GM23248 (cell line): ENCODE measurements at regions not wholly inside any gene's neighbourhood (a gene's known extent, or its start where the extent isn't known, plus 50 kb on each side); places are given as distances from the start of the nearest gene placed in this dataset.

Experiments
- DNase-seq: peaks from one replicate; pipeline ENCODE4 v3.0.0-alpha.2; 2015
- H2AFZ ChIP-seq: fragments of 200-600 bp; sonication (generic); 2 replicates; pipeline ENCODE4 v1.6.1; 2016; ENCODE audit warnings: antibody characterized with exemption
- H3F3A ChIP-seq: fragments of 200-600 bp; sonication (generic); 2 replicates; pipeline ENCODE4 v1.6.1; 2016; ENCODE audit warnings: mild to moderate bottlenecking, antibody characterized with exemption, mixed run types; ENCODE audit not compliant: insufficient read depth
- H3K27ac ChIP-seq: fragments of 200-600 bp; sonication (generic); 2 replicates; pipeline ENCODE4 v1.5.1; 2016; ENCODE audit warnings: mild to moderate bottlenecking
- H3K27me3 ChIP-seq: fragments of 200-600 bp; sonication (generic); replicated peaks from 2 replicates; pipeline ENCODE4 v1.6.1; 2016; ENCODE audit warnings: mild to moderate bottlenecking; ENCODE audit not compliant: insufficient read depth
- H3K36me3 ChIP-seq: fragments of 200-600 bp; sonication (generic); 2 replicates; pipeline ENCODE4 v1.6.1; 2016; ENCODE audit warnings: low read depth, mild to moderate bottlenecking
- H3K4me1 ChIP-seq: fragments of 200-600 bp; sonication (generic); 2 replicates; pipeline ENCODE4 v1.6.1; 2016; ENCODE audit warnings: mild to moderate bottlenecking; ENCODE audit not compliant: insufficient read depth
- H3K4me2 ChIP-seq: fragments of 200-600 bp; sonication (generic); one replicate; pipeline ENCODE4 v1.6.1; 2016; ENCODE audit warnings: mild to moderate bottlenecking; ENCODE audit not compliant: unreplicated experiment
- H3K4me3 ChIP-seq: fragments of 200-600 bp; sonication (generic); 2 replicates; pipeline ENCODE4 v1.5.1; 2016; ENCODE audit warnings: mild to moderate bottlenecking
- H3K79me2 ChIP-seq: fragments of 200-600 bp; sonication (generic); 2 replicates; pipeline ENCODE4 v1.6.1; 2016; ENCODE audit warnings: mild to moderate bottlenecking; ENCODE audit not compliant: insufficient read depth
- H3K9ac ChIP-seq: fragments of 200-600 bp; sonication (generic); 2 replicates; pipeline ENCODE4 v1.6.1; 2016; ENCODE audit warnings: mild to moderate bottlenecking
- H3K9me2 ChIP-seq: fragments of 200-600 bp; sonication (generic); 2 replicates; pipeline ENCODE4 v1.6.1; 2016; ENCODE audit warnings: mixed run types, mild to moderate bottlenecking, moderate library complexity; ENCODE audit not compliant: insufficient read depth
- H3K9me3 ChIP-seq: fragments of 200-600 bp; sonication (generic); one replicate; pipeline ENCODE4 v1.6.1; 2017; ENCODE audit warnings: low read depth
- H4K20me1 ChIP-seq: fragments of 200-600 bp; sonication (generic); 2 replicates; pipeline ENCODE4 v1.6.0; 2016; ENCODE audit not compliant: insufficient read depth
- EZH2 ChIP-seq: fragments of 200-600 bp; sonication (generic); IDR thresholded peaks from 2 replicates; pipeline ENCODE4 v1.6.1; 2018; ENCODE audit warnings: antibody characterized with exemption, mild to moderate bottlenecking; ENCODE audit not compliant: insufficient read depth, poor library complexity, severe bottlenecking
- EZH2phosphoT487 ChIP-seq: fragments of 200-600 bp; sonication (generic); IDR thresholded peaks from 2 replicates; pipeline ENCODE4 v1.6.1; 2018; ENCODE audit warnings: antibody characterized with exemption, moderate library complexity, mild to moderate bottlenecking, low read depth; ENCODE audit not compliant: insufficient read depth
- WGBS, 2 experiments: methylation state at CpG; one replicate each; pipeline ENCODE4 v1.1.6; 2015 to 2017; ENCODE audit warnings: low lambda C conversion rate in 2 of 2, low coverage in 1 of 2; ENCODE audit errors: missing lambda C conversion rate in 2 of 2; 5-methylcytosine and 5-hydroxymethylcytosine counted together
- in situ Hi-C: fragments of 300-500 bp; cut with MboI; formaldehyde crosslinking; loops from 2 replicates; pipeline ENCODE4 v1.15.0; 2020

DNA sequence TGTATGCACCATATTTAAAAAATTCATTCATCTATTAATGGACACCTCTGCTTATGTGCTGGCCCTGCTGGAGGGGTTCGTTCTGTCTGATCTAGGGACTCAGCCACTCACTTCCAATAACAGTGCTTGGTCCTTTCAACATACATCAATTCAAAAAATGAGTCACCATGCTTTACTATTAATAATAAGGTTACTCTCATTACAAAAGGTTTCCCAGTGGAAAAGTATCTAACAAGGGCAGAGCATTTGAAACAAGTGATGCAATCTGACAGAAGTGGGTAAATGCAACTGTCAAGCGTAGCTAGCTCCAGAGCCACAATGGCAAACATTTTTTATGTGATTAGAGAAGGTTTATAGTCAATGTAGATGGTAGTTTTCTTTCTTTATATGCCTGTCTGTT is 67.9 kb upstream of the TNIK start:
- peaks cover 33% of the 10 kb centered on the region for H3K4me1 ChIP-seq
- no peak overlapping the region for H3K4me3 ChIP-seq
- no peaks in the 10 kb centered on the region for H3K9me3 ChIP-seq
- TF ChIP-seq EZH2phosphoT487: no peak
- no peak for TF ChIP-seq EZH2
- no peak overlapping the region for H3K9ac ChIP-seq
- H3K9me2 ChIP-seq: no peaks in the 10 kb centered on the region
- in situ Hi-C loops: no loop called here
- no peak overlapping the region for H2AFZ ChIP-seq
- no peak overlapping the region for H3K4me2 ChIP-seq
- no peaks in the 10 kb centered on the region for H3K27me3 ChIP-seq
- WGBS, 2 experiments: 95 to 100% methylated on average over 2 of the region's 2 CpGs
- peak; percentile 14 for DNase-seq
- H3K27ac ChIP-seq: no peak overlapping the region
- peaks cover 27% of the 10 kb centered on the region; the same call in 1 of the 2 replicates for H3F3A ChIP-seq
- H4K20me1 ChIP-seq: no peaks in the 10 kb centered on the region
- H3K36me3 ChIP-seq: no peaks in the 10 kb centered on the region
- no peaks in the 10 kb centered on the region for H3K79me2 ChIP-seq

DNA sequence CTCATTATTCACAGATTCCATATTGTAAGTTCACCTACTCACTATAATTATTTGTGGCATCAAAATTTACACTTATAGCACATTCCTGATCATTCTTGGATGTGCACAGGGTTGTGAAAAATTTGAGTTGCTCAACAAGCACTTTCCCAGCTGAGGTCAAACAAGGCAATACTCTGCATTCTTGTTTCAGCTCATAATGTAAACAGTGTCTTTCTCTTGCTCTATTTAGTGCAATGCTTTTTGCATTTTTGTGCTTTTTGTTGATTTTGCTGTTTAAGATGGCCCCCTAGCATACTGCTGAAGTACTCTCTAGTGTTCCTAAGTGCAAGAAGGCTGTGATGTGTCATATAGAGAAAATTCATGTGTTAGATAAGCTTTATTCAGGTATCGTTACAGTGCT is 66.7 kb upstream of the TNIK start:
- TF ChIP-seq EZH2 (no peak), EZH2phosphoT487 (no peak)
- DNase-seq: peak; percentile 49
- Histone ChIP-seq H3K9ac (no peak overlapping the region), H2AFZ (no peak overlapping the region), H4K20me1 (no peaks in the 10 kb centered on the region), H3K4me3 (no peak overlapping the region), H3K9me3 (no peaks in the 10 kb centered on the region), H3K4me1 (peaks cover 33% of the 10 kb centered on the region), H3F3A (peaks cover 29% of the 10 kb centered on the region; the same call in 1 of the 2 replicates), H3K79me2 (no peaks in the 10 kb centered on the region), H3K27ac (peak overlapping the region; percentile 44; the same call in 1 of the 2 replicates), H3K4me2 (peak overlapping the region; percentile 1), H3K9me2 (no peaks in the 10 kb centered on the region), H3K27me3 (no peaks in the 10 kb centered on the region), H3K36me3 (no peaks in the 10 kb centered on the region)
- in situ Hi-C loops: no loop called here
- 61 to 81% methylated on average over 1 of the region's 1 CpG for WGBS, 2 experiments

DNA sequence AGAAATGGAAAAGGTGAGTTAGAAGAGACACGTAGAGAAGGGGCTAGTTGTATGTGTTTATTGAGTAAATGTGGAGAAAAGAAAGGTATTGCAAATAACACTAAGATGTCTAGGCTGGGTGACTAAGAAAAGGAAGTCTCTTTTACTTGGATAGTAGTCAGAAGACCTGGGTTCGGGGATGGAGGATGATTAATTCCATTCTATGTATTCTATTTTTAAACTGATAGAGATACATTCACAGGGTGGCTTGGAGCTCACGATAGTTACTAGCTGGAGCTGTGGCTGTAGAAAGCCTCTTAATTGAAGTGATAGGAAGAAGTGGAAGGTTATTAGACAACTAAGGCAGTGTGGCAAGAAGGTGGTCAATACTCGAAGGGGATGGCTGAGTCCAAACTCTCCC is 65.9 kb upstream of the TNIK start:
- TF ChIP-seq EZH2: no peak
- TF ChIP-seq EZH2phosphoT487: no peak

DNA sequence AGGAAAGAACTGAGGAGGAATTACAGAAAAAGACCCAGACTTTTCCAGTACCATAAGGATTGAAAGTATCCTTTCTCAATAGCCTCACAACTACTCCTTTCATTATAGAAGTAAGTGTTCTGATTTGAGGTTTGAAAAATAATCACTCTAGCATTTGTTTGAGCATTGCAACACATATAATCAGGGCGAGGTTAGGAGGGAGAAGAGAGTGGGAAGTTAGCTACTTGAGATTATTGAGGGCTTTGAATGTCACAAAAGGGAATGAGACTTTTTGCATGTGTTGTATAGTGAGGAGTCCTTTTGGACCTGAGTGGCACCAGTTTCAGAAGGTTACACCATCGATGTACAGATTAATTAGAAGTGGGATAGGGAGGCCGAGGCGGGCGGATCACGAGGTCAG is 65.2 kb upstream of the TNIK start:
- Histone ChIP-seq H3K9ac (no peak overlapping the region), H3K4me3 (no peak overlapping the region), H2AFZ (no peak overlapping the region), H3K27me3 (no peaks in the 10 kb centered on the region), H3K4me1 (peaks cover 33% of the 10 kb centered on the region), H3K27ac (no peak overlapping the region), H3K36me3 (no peaks in the 10 kb centered on the region), H3K4me2 (no peak overlapping the region), H3K9me3 (no peaks in the 10 kb centered on the region), H3F3A (peaks cover 29% of the 10 kb centered on the region; the same call in 1 of the 2 replicates), H3K9me2 (no peaks in the 10 kb centered on the region), H4K20me1 (no peaks in the 10 kb centered on the region), H3K79me2 (no peaks in the 10 kb centered on the region)
- in situ Hi-C loops: no loop called here
- 94 to 98% methylated on average over 6 of the region's 6 CpGs for WGBS, 2 experiments
- no peak for TF ChIP-seq EZH2
- TF ChIP-seq EZH2phosphoT487: no peak
- DNase-seq: peak; percentile 5

More for the DNA sequence above, 65.9 kb upstream of the TNIK start:
- no peak overlapping the region for H3K9ac ChIP-seq
- H3K4me2 ChIP-seq: peak overlapping the region; percentile 15
- H3K9me2 ChIP-seq: no peaks in the 10 kb centered on the region
- H3K36me3 ChIP-seq: no peaks in the 10 kb centered on the region
- no peaks in the 10 kb centered on the region for H3K79me2 ChIP-seq
- WGBS, 2 experiments: 49 to 54% methylated on average over 4 of the region's 4 CpGs
- no peaks in the 10 kb centered on the region for H4K20me1 ChIP-seq
- in situ Hi-C loops: no loop called here
- H2AFZ ChIP-seq: peak overlapping the region; percentile 1; the same call in 1 of the 2 replicates
- peak; percentile 69 for DNase-seq
- no peaks in the 10 kb centered on the region for H3K27me3 ChIP-seq
- peak overlapping the region; percentile 44 for H3K27ac ChIP-seq
- no peak overlapping the region for H3K4me3 ChIP-seq
- peaks cover 33% of the 10 kb centered on the region for H3K4me1 ChIP-seq
- peaks cover 29% of the 10 kb centered on the region; the same call in 1 of the 2 replicates for H3F3A ChIP-seq
- H3K9me3 ChIP-seq: no peaks in the 10 kb centered on the region

DNA sequence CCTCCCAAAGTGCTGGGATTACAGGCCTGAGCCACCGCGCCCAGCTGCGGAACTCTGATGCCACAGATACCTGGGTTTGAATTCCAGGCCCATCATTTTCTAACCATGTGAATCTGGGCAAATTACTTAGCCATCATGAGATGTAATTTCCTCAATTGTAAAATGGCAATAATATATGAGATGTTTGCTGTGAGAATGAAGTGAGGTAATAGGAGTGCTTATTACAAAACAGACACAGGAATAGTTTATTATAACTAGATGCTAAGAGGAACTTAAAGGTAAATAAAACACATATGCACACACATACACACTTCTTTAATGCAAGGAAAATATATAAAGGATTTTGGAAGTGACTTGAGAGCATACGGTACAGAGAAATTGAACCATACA is 64.7 kb upstream of the TNIK start:
- H3K9me3 ChIP-seq: no peaks in the 10 kb centered on the region
- H3K36me3 ChIP-seq: no peaks in the 10 kb centered on the region
- H3F3A ChIP-seq: peaks cover 29% of the 10 kb centered on the region; the same call in 1 of the 2 replicates
- in situ Hi-C loops: no loop called here
- no peak for DNase-seq
- H3K4me2 ChIP-seq: no peak overlapping the region
- H4K20me1 ChIP-seq: no peaks in the 10 kb centered on the region
- H3K27ac ChIP-seq: no peak overlapping the region
- H3K4me1 ChIP-seq: peaks cover 33% of the 10 kb centered on the region
- H3K9me2 ChIP-seq: no peaks in the 10 kb centered on the region
- WGBS, 2 experiments: 98 to 99% methylated on average over 4 of the region's 4 CpGs
- H3K4me3 ChIP-seq: no peak overlapping the region
- H2AFZ ChIP-seq: no peak overlapping the region
- H3K79me2 ChIP-seq: no peaks in the 10 kb centered on the region
- H3K9ac ChIP-seq: no peak overlapping the region
- no peaks in the 10 kb centered on the region for H3K27me3 ChIP-seq
- TF ChIP-seq EZH2: no peak
- TF ChIP-seq EZH2phosphoT487: no peak
